Stimulated activated CD4-positive, alpha-beta T cell treated with anti-CD3 and anti-CD28 coated beads, Interleukin-4, amount 100 ng/mL, for 4 hours (primary cell): ENCODE measurements at regions not wholly inside any gene's neighbourhood (a gene's known extent, or its start where the extent isn't known, plus 50 kb on each side); places are given as distances from the start of the nearest gene placed in this dataset.
"Not testable (repeated sequence)": the region's sequence is repeated elsewhere in the genome, so short reads cannot be mapped to it uniquely, and the experiment has no call there.

ENCODE experiments used
- DNase-seq, 2 experiments: peaks; one replicate each; pipeline ENCODE4 v3.0.0-alpha.2; 2020

DNA sequence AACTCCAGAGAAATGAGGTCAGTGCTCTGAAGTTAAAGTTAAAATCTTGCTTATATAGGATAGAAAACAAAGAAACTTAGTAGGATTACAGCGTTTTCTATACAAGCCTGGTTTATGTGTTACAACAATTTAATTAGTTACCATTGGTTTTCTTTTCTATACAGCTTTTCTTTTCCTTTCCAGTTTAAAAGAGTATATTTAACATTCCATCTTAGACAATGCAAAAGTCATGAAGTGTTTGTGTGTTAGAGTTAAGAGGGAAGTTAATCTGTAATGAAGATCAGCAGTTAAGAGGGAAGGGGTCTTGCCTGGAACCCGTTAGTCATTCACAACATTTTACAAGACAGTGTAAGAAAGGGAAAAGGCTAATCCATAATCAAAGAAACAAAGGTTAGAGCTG, 338.3 kb downstream of the OTUD1 start:
- DNase-seq = no peak

DNA sequence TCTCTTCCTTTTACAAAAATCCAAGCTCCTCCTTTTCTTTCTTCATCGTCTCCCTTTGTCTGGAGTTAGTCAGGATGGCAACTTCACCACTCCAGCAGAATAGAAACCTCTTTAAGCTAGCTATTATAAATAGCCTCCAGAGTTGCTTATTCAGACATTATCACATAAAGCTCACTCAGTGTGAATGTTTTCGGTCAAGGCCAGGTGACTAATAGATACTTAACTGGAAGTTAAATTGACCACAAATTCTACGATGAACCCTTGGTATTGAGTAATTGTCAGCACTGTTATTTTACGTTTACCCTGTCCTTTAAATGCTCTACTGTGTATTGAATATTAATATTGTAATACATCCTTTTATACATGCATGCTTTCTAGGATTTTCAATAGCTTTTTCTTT, 340.4 kb downstream of the OTUD1 start:
- no peak for DNase-seq

DNA sequence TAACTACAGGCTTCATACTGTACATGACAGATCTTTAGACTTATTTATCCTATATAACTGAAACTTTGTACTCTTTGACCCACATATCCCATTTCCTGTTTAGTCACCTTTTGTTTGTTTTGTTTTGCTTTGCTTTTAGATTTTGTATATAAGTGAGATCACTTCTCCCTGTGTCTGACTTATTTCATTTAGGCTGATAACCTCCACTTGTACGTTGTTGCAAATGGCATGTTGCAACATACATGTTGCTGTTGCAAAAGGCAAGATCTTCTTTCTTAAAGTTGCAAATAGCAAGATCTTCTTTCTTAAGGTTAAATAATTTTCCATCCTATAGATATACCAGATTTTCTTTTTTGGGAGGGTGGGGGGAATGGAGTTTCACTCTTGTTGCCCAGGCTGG, 341.5 kb downstream of the OTUD1 start:
- no peak for DNase-seq

DNA sequence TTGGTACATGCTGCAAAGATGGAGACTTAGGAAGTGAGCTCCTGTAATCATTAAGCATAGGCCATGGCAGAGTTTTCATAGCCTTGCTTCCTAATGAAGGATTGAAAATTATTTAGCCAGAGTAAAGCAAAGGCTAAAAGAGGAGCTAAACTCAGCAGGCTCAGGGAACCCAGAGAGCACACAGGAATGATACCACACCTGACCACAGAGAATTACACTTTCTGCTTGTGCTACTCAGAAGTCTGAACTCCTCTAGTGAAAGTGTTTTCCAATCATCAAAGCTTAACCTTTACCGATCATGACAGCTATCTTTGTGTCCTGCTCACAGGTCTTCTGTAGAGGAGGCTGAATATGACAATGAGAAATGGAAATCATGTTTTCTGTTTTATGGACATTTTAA, 347.7 kb downstream of the OTUD1 start:
- DNase-seq = no peak

DNA sequence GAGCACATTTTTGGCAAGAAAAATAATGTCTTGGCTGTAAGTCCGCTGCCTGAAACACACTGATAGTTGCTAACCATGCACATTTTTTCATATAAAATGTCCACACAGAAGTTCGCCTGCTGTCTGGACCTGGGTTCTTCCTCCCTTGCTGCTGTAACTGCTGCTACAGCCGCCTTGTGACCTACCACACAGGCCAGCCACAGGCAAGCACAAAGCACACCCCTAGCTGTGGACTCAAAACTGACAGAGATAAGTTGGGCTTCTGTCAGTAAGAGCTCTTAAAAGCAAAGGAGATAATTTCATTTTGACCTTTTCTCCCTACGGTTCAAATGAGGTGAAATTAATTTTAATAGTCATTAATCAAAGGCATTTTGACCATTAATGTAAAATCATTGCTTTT, 354.7 kb downstream of the OTUD1 start:
- DNase-seq = no peak

DNA sequence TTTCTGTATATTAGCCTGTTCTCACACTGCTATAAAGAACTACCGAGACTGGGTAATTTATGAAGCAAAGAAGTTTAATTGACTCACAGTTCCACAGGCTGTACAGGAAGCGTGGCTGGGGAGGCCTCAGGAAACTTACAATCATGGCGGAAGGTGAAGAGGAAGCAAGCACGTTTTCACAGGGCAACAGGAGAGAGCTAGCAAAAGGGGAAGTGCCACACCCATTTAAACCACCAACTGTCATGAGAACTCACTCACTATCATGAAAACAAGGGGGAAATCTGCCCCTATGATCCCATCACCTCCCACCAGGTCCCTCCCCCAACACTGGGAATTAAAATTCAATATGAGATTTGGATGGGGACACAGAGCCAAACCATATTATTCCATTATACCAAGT, 358.6 kb downstream of the OTUD1 start:
- DNase-seq = not testable (repeated sequence)

DNA sequence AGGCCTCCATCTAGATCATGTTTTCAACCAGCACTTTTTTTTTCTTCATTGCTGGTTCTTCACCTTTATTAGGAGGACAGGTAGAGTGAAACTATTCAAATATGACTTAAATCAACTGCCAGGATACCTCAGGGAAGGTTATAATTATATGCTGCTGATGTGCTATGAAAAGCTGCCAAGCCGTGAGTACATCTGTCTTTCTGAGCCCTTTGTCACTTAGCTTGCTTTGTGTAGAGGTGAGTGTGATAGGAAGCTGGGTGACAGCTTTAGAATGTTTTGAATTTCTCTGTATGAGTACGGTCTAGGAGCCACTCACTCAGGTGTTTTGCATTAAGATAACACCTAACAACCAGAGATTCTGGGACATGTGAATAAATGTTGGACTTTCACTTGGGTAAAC, 365.2 kb downstream of the OTUD1 start:
- no peak for DNase-seq

DNA sequence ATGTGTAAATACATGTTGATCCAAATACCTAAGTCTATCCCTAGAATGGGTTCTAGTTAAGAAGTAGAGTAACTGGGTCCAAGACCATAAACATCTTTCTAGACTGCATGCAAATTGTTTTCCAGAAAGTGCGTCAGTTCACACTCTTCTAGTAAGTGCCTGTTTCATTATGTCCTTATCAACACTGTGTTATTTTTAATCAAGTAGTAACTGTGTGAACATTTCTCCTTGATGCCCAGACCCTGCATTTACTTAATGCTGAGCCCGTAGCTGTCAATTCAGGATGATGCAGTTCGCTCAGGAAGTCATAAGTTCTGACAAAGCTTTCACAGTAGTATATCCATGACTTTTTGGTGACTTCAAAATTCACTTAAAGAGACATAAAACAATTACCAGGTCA, 374.8 kb downstream of the OTUD1 start:
- DNase-seq = no peak

DNA sequence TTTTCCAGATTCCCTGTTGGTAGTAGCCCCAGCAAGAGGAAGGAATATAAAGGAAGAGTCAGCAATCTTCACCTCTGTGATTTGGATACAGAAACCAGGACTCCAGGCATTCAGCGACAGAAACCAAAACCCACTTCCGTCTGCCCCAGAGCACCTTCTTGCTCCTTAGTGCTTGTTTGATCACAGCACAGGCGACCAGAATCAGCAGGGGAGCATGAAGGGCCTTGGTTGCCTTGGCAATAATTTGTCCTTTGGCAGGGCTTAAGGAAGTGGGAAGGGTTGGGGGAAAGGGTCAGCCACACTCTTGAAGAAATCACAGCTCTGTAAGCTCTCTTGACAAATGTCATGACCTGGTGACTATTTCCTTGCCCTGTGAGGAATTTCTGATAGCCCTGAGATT, 379.6 kb downstream of the OTUD1 start:
- no peak for DNase-seq

DNA sequence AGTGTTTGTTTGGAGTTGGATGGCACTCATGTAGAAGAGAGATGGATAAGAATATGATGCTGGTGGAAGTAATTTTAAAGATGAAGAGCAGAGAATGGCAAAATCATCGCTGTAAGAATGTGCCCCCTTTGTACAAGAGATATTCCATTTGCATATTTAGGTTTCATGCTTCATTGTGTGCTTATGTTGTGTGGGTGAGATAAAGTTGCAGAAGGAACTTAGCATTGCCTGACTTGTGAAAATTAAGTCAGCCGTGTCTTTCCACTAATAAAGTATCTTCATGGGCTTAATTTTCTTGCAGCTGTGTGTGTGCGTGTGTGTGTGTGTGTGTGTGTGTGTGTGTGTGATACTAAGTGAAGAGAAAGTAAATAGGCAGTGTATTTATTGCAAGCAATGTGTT, 381.9 kb downstream of the OTUD1 start:
- DNase-seq = no peak

DNA sequence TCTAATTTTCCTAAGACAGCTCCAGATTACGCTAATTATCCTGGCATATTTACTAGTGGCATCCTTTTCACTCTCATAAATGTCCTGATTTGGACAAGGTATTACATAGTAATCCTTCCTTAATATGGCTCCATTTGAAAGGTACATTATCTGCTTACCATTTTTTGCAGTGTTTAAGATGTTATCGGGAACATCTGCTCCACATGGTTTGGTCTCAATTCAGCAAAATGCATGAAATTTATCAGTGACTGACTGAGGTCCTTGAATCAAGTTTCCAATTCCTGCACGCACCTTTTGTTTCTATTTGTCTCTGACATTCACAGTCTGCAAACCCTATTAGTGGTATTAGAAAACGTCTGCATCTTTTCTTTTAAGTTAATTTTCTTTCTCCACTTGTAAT, 384.1 kb upstream of the KIAA1217 start:
- no peak for DNase-seq

DNA sequence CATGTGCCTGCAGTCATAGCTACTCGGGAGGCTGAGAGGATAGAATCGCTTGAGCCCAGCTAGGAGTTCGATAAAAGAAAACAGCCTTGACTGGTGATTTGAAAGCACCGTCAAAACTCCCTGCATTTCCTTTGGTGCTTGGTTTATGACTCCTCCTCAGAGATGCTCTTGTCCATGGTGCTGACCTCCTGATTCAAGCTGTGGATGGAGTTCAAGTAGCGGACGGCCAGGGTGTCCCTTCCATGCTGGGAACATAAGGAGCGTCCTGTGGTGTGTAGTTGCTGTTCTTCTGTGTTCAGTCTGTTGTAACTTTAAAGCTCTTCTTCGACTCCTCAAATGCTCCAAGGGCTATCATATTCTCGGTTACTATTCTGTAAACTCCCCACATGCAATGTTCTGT, 382.5 kb upstream of the KIAA1217 start:
- DNase-seq = no peak

DNA sequence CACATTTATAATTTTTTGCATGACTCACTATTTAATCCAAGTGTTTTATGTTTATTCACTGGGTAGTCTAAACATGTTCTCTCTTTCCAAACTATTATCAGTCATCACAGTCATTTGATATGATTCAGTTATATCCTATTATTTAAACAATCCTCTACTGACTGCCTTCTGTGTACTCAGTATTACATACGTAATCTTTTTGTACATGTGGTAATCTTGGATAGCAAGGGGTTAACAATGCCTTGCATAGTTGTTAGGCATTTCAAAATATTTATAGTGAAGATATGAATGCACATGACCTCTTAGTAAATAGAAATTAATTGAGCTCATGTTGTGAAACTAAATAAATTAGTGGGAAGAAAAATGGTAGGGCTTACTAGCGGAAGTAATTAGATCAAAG, 379.4 kb upstream of the KIAA1217 start:
- DNase-seq = no peak

DNA sequence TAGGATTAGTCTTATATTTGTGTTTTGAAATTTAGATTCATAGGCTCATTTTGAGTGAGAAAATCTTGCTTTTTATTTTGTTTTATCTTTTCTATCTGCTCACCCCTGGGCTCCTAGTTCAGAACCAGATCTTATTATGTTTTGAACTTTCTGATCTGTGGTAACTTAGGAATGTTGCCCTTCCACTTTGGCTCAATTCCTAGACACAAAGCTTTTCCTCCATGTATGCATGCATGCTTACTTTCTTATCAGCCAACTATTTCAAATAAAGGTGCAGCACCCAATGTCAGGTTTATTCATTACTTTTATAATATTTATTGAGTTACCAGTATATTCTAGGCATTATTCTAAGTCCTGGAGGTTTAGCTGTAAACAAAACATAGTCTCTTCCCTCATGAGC, 374.8 kb upstream of the KIAA1217 start:
- no peak for DNase-seq

DNA sequence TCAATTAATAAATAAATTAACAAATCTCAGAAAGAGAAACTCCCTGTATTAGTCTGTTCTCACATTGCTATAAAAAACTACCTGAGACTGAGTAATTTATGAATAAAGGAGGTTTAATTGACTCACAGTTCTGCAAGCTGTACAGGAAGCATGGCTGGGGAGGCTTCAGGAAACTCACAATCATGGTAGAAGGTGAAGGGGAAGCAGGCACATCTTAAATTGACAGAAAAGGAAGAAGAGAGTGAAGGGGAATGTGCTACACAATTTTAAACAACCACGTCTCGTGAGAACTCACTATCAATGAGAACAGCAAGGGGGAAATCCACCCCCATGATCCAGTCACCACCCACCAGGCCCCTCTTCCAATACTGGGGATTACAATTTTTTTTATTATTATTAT, 358.3 kb upstream of the KIAA1217 start:
- no peak for DNase-seq

DNA sequence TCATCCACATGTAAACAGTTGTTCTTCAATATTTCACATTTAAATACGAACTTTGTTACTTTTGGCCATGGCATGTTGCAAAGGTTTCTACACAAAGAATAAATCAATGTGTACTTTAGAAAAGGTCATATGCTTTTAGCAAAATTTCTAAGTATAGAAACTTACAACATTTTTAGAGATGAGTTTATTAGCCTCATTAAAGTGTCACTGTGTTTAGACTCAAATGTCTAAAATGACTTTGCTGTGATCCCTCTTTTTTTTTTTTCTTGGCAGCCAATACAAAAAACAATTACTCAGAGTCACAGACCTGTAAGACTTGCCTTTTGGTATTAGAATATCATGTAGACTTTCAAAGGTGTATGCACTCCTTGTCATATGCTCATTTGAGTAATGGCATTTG, 349.3 kb upstream of the KIAA1217 start:
- DNase-seq = no peak

DNA sequence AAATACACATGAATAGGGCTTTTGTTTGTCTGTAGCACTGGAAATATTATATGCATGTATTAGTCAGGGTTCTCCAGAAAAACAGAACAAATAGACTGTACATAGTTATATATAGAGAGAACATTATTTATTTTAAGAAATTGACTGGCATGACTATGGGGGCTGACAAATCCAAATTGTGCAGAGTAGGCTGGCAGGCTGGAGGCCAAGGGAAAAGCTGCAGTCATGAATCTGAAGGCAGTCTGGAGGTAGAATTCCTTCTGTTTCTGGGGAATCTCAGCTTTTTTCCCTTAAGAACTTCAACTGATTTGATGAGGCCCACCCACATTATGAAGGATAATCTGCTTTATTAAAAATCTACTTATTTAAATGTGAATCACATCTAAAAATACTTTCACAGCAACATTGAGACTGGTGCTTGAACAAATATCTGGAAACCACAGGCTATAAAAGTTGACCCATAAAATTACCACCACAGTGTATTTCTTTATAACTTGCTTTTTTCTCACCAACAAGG, 344.2 kb upstream of the KIAA1217 start:
- no peak for DNase-seq

DNA sequence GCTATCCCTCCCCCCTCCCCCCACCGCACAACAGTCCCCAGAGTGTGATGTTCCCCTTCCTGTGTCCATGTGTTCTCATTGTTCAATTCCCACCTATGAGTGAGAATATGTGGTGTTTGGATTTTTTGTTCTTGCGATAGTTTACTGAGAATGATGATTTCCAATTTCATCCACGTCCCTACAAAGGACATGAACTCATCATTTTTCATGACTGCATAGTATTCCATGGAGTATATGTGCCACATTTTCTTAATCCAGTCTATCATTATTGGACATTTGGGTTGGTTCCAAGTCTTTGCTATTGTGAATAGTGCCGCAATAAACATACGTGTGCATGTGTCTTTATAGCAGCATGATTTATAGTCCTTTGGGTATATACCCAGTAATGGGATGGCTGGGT, 342.0 kb upstream of the KIAA1217 start:
- DNase-seq = not testable (repeated sequence)

DNA sequence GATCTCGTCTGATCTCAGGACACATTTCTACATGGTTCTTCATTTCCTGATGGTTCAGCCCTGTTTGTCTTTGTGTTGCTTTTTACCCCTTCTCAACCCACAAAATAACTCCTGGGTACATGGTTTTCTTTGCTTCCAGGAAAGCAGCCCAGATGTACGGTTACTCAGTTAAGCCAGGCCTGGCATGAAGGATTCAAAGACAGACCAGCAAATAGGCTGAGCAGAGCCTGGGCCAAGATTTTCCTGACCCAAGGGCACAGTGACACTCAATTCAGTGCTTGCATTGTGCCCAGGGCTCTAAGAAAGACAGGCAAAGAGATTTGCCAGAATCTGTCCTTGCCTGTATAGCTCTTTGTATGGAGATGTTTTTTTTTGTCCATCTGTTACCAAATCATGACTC, 340.8 kb upstream of the KIAA1217 start:
- no peak for DNase-seq

DNA sequence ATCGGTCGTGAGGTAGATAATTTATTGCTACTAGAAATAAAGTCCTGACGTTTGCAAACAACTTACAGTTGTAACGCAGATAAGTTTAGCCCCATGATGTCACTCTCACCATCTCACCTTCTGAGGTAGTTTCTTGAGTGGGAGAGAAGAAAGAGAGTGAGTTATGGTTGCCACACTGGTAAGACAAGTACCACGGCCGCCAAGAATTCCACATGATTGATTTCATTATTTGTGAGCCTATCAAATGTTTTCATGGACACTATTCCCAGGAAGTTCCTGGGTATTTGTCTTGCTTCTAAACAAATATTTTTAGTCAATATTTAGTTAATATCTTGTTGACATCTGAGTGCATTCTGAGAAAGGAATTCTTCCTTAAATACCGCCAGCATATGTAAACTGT, 339.4 kb upstream of the KIAA1217 start:
- DNase-seq = no peak

DNA sequence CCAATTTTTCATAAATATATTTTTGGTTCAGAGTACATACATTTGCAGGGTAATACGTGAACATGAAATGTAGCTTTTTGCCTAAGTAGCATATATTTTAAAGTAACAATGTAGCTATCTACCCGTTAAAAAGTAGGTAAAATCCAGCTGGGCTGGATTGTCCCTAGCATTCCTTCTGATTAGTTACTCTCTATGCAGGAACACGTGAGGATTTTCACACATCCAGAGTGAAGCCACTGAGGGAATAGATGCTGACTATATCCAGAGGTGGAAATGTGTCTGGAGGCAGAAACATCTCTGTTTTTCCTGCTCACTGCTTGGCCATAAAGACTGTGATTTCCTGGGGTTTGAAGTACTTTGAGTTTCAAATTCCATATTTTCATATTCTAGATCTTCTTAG, 338.9 kb upstream of the KIAA1217 start:
- no peak for DNase-seq

DNA sequence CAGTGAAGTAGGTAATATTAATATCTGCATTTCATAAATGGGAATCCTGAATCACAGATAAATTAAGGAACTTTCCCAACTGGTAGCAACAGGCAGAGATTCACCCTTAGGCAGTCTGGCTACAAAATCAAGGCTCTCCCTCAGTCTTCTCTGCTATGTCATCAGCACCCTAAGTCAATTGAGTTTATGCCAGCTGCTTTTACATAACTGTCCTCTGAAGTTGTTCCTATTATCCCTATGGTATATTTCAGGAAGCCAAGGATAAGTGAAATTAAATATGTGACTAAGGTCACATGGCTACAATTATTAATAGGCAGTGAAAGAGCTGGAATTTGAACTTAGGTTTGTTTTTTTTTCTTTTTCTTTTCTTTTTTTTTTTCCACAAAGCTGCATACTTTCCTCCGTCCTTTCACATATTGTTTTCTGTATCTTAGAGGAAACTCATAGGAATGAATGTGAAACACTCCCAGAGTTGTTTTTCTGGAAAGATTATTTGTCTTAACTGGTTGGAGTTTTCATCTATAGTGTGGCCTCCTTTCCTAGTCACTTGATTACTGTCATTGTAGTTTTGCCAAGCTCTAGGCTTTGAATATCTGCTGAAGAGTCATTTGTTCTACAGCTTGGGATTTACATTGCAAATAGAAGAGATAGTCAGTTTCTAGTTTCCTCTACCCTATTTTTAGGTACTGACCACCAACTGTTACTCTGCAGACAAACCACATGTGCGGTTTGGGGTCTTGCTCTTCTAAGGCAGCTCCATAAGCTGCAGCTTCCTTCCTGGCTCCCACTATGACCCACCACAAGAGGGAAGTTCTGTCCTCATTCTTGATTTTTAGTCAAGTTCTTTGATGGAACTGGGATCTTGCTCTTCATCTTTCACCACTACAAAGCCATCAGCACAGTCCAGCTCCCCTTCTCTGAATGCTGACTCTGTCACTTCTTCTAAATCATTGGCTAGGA, 338.0 kb upstream of the KIAA1217 start:
- DNase-seq = no peak

DNA sequence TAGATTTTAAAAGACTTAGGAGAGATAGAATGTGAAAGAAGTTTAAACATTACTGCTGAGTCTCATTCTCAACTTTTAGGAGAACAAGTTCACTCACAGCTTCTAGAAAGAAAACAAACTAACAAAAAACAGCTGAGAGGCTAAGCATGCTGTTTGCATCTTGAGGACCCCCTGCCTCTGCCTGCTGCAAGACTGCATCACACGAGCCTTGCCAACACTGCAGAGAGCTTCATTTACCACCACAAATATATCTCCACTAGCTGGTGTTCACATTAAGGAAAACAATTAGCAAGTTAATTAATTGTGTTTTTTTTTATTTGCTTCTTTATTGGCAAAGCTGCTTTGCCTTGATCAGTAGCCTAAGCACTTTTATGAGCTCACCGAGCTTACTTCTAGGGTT, 336.6 kb upstream of the KIAA1217 start:
- no peak for DNase-seq

DNA sequence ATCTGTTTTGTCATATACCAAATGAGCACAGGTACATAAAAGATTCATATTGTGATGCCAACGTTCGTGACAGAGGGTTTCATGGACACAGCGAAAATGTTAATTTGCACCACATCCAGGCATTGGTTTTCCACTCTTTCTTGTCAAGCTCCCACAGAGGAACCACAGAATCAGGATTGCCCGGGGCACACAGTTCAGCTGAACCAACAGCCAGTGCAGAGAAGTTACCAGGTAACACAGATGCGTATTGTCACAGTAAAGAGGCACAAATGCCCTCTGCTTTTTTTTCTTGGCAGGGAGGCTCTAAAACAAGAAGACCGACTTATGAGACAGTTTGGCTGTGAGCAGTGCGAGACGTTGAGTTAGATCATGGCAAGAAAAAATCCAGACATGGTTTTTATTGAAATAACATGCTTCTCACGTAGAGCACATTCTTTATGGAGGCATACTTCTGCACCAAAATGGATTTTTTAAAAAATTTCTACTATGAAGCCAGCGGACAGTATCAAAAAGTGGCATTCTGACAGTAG, 331.1 kb upstream of the KIAA1217 start:
- no peak for DNase-seq

DNA sequence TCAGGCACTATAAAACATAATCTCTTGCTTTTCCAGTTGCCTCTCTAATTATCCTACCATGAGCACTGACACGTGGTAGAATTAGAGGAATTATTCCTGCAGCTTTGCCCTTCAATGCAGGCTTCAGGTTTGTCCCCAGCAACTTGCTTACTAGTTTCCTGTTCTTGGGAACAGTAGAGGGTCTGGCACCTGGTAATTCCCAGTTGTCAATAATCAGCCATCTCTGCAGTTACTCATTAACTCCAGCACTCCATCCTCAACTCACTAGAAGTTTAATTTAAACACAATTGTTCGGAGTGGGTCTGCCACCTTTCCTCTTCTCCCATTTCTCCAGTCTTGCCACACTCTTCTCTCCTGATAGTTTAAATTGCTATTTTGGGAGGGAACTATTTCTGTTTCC, 324.3 kb upstream of the KIAA1217 start:
- DNase-seq = no peak
